ENCODE measurements at regions not wholly inside any gene's neighbourhood (a gene's known extent, or its start where the extent isn't known, plus 50 kb on each side); places are given as distances from the start of the nearest gene placed in this dataset.

DNA sequence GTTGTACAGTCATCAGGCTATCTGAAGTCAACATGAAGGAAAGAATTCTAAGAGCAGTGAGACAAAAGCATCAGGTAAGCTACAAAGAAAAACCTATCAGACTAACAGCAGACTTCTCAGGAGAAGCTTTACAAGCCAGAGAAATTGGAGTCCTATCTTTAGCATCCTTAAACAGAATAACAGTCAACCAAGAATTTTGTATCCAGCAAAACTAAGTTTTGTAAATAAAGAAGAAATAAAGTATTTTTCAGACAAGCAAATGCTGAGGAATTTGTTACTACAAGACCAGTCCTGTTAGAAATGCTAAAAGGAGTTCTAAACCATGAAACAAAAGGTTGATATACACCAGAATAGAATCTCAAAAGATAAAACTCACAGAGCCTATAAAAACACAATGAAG, 501.2 kb downstream of the ZNF608 start:
- no peak overlapping the region for H3K27ac ChIP-seq (ENCODE audit: insufficient read depth, low read depth, low read length)
- H3K4me3 ChIP-seq (replicated peaks in 1 of 3; ENCODE audit: insufficient read depth in 1 of 3, low read depth in 1 of 3, low read length in 3 of 3), result no peak overlapping the region
- no peaks in the 10 kb centered on the region for H3K4me1 ChIP-seq (ENCODE audit: control insufficient read depth, extremely low read depth, insufficient read depth, low read length)
- H3K9ac ChIP-seq (replicated peaks; ENCODE audit: extremely low read depth, insufficient read depth, low read length), result no peak overlapping the region
- no peak for FAIRE-seq
- no peaks in the 10 kb centered on the region for H3K27me3 ChIP-seq (ENCODE audit: control insufficient read depth in 2 of 2, insufficient read depth in 2 of 2, low read length in 2 of 2)
- H3K4me2 ChIP-seq (ENCODE audit: insufficient read depth, low read length), result no peak overlapping the region
- dilution Hi-C loops (cut with MboI; ENCODE audit: extremely low pct_ligation_motif_present, low sequenced_read_pairs), result no loop called here
- no peaks in the 10 kb centered on the region for H3K9me3 ChIP-seq (replicated peaks; ENCODE audit: control insufficient read depth, insufficient read depth, low read length)
- H2AFZ ChIP-seq (ENCODE audit: low read depth, low read length), result no peak overlapping the region
- no peaks in the 10 kb centered on the region for H4K20me1 ChIP-seq (replicated peaks; ENCODE audit: control insufficient read depth, extremely low read depth, insufficient read depth, low read length)
- no peaks in the 10 kb centered on the region for H3K36me3 ChIP-seq (ENCODE audit: control insufficient read depth in 2 of 2, extremely low read depth in 1 of 2, insufficient read depth in 2 of 2, low read length in 2 of 2)
- no peak for TF ChIP-seq MYC (IDR thresholded peaks at IDR 0.05; ENCODE audit: low read depth, low read length)
- no peaks in the 10 kb centered on the region for H3K79me2 ChIP-seq (ENCODE audit: control insufficient read depth, insufficient read depth, low read length)
- no peak for DNase-seq (ENCODE audit: low read depth, low spot score)
- no peaks in the 10 kb centered on the region for H3K9me1 ChIP-seq (replicated peaks; ENCODE audit: control insufficient read depth, extremely low read depth, insufficient read depth, low read length)
- BruUV-seq (replicated peaks), result no TSS peak
- CTCF ChIA-PET, result no interaction called here
- intact Hi-C loops (cut with micrococcal nuclease), result no loop called here
- POLR2A ChIA-PET, result no interaction called here

DNA sequence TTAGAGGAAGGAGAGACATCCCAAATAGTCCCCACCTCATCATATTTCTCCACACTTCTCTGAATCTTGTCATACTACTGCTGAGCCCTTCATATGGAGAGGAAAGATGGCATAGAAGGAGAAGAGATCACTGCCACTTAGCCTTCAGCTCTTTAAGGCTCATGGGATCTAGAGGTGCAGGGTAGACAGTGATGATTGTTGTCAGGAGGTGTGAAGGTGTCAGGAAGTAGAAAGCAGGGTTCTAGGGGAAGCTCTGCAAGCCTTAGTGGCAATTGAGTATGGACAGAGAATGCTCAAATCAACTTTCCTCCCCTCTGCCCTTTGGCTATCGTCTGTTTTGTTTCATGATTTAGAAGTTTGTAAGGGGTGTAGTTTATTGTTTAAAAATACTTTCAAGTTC, 505.7 kb downstream of the ZNF608 start:
- no peaks in the 10 kb centered on the region for H3K27me3 ChIP-seq (ENCODE audit: control insufficient read depth in 2 of 2, insufficient read depth in 2 of 2, low read length in 2 of 2)
- ChIA-PET CTCF (no interaction called here), POLR2A (no interaction called here)
- no peaks in the 10 kb centered on the region for H3K79me2 ChIP-seq (ENCODE audit: control insufficient read depth, insufficient read depth, low read length)
- no peak overlapping the region for H3K4me2 ChIP-seq (ENCODE audit: insufficient read depth, low read length)
- H4K20me1 ChIP-seq (replicated peaks; ENCODE audit: control insufficient read depth, extremely low read depth, insufficient read depth, low read length), result no peaks in the 10 kb centered on the region
- dilution Hi-C loops (cut with MboI; ENCODE audit: extremely low pct_ligation_motif_present, low sequenced_read_pairs) (no loop called here), intact Hi-C loops (cut with micrococcal nuclease) (no loop called here)
- no TSS peak for BruUV-seq (replicated peaks)
- H3K4me3 ChIP-seq (replicated peaks in 1 of 3; ENCODE audit: insufficient read depth in 1 of 3, low read depth in 1 of 3, low read length in 3 of 3), result no peak overlapping the region
- no peaks in the 10 kb centered on the region for H3K36me3 ChIP-seq (ENCODE audit: control insufficient read depth in 2 of 2, extremely low read depth in 1 of 2, insufficient read depth in 2 of 2, low read length in 2 of 2)
- no peak for FAIRE-seq
- H3K9me3 ChIP-seq (replicated peaks; ENCODE audit: control insufficient read depth, insufficient read depth, low read length), result no peaks in the 10 kb centered on the region
- no peaks in the 10 kb centered on the region for H3K4me1 ChIP-seq (ENCODE audit: control insufficient read depth, extremely low read depth, insufficient read depth, low read length)
- H3K27ac ChIP-seq (ENCODE audit: insufficient read depth, low read depth, low read length), result no peak overlapping the region
- H3K9me1 ChIP-seq (replicated peaks; ENCODE audit: control insufficient read depth, extremely low read depth, insufficient read depth, low read length), result no peaks in the 10 kb centered on the region
- no peak for DNase-seq (ENCODE audit: low read depth, low spot score)
- H3K9ac ChIP-seq (replicated peaks; ENCODE audit: extremely low read depth, insufficient read depth, low read length), result no peak overlapping the region
- TF ChIP-seq, protein P1, sequence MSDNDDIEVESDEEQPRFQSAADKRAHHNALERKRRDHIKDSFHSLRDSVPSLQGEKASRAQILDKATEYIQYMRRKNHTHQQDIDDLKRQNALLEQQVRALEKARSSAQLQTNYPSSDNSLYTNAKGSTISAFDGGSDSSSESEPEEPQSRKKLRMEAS (IDR thresholded peaks at IDR 0.05; ENCODE audit: insufficient read depth, insufficient read length), result no peak
- TF ChIP-seq EZH2 (IDR thresholded peaks at IDR 0.05; ENCODE audit: borderline replicate concordance, low read depth, low read length, severe bottlenecking) (no peak), GATA2 (IDR thresholded peaks at IDR 0.05; ENCODE audit: insufficient read depth, insufficient read length, low read depth, low read length) (no peak), JUN (IDR thresholded peaks at IDR 0.05; ENCODE audit: borderline replicate concordance, insufficient read depth, insufficient read length, low read depth) (no peak), POLR2AphosphoS5 (IDR thresholded peaks at IDR 0.05; ENCODE audit: insufficient read depth, low read depth, low read length) (no peak), POLR2A (IDR thresholded peaks at IDR 0.05; ENCODE audit: low read depth, low read length) (no peak), FOS (IDR thresholded peaks at IDR 0.05; ENCODE audit: borderline replicate concordance, insufficient read depth, low read length) (no peak), MYC (IDR thresholded peaks at IDR 0.05; ENCODE audit: low read depth, low read length) (no peak)
- TF ChIP-seq, protein P2, sequence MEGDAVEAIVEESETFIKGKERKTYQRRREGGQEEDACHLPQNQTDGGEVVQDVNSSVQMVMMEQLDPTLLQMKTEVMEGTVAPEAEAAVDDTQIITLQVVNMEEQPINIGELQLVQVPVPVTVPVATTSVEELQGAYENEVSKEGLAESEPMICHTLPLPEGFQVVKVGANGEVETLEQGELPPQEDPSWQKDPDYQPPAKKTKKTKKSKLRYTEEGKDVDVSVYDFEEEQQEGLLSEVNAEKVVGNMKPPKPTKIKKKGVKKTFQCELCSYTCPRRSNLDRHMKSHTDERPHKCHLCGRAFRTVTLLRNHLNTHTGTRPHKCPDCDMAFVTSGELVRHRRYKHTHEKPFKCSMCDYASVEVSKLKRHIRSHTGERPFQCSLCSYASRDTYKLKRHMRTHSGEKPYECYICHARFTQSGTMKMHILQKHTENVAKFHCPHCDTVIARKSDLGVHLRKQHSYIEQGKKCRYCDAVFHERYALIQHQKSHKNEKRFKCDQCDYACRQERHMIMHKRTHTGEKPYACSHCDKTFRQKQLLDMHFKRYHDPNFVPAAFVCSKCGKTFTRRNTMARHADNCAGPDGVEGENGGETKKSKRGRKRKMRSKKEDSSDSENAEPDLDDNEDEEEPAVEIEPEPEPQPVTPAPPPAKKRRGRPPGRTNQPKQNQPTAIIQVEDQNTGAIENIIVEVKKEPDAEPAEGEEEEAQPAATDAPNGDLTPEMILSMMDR (IDR thresholded peaks at IDR 0.05; ENCODE audit: extremely low read depth in 1 of 2, insufficient read depth in 1 of 2, low read depth in 1 of 2, low read length in 2 of 2), result no peak
- H2AFZ ChIP-seq (ENCODE audit: low read depth, low read length), result no peak overlapping the region

Data from endothelial cell of umbilical vein (primary cell).